Pancreas (tissue), 10 donors: ENCODE measurements at regions not wholly inside any gene's neighbourhood (a gene's known extent, or its start where the extent isn't known, plus 50 kb on each side); places are given as distances from the start of the nearest gene placed in this dataset.

Source experiments
- ATAC-seq, 4 donors: fragments of 200-7000 bp; cut with Tn5 transposase; one replicate each; pipeline versions ENCODE4 v1.8.0 to v1.9.1; 2020; ENCODE audit warnings: mild to moderate bottlenecking in 4 of 4, moderate library complexity in 4 of 4
- DNase-seq, 6 donors: peaks; one replicate each; pipeline ENCODE4 v3.0.0-alpha.2; 2020
- FAIRE-seq: peaks from 2 replicates; lab custom pipeline; 2012; peaks lifted over from hg19 to GRCh38; lab: Jason Lieb, UNC
- H3K27ac ChIP-seq, 4 donors: fragments of 200-600 bp; sonication (generic); 1 replicate in 3 of 4; 2 replicates in 1 of 4; pipeline versions ENCODE4 v1.5.0 to v1.8.0; 2020
- H3K27me3 ChIP-seq, 4 donors: fragments of 200-600 bp; one replicate each; pipeline ENCODE4 v1.8.0; 2021
- H3K36me3 ChIP-seq, 3 donors: fragments of 200-600 bp; sonication (generic) in 1 of 3; one replicate each; pipeline versions ENCODE4 v1.5.0 to v1.8.0; 2020 to 2021
- H3K4me1 ChIP-seq, 3 donors: fragments of 200-600 bp; one replicate each; pipeline ENCODE4 v1.8.0; 2021
- H3K4me3 ChIP-seq, 4 donors: fragments of 200-600 bp; sonication (generic) in 2 of 4; one replicate each; pipeline versions ENCODE4 v1.5.0 to v1.8.0; 2020 to 2021
- H3K9me3 ChIP-seq, 4 donors: fragments of 200-600 bp; one replicate each; pipeline ENCODE4 v1.8.0; 2021
- WGBS, 2 donors: extraction: QIAGEN DNeasy Blood & Tissue Kit; methylation state at CpG; one replicate each; pipeline ENCODE4 v1.1.7; 2013; 5-methylcytosine and 5-hydroxymethylcytosine counted together
- intact Hi-C, 3 donors: fragments of 100-400 bp; cut with DNase I; formaldehyde crosslinking; loops; one replicate each; pipeline versions ENCODE4 v1.11.1 to v1.14.2; 2022
- TF ChIP-seq, protein P1 (sequence below), 4 donors: fragments of 200-600 bp; sonication (generic) in 3 of 4; IDR thresholded peaks; one replicate each; pipeline versions ENCODE4 v1.5.0 to v1.8.0; 2021; ENCODE audit warnings: antibody characterized with exemption in 4 of 4
- donor health status: healthy with polysubstance abuse.
- donor health status: DM: no; HTN: no; CAD: no; lungs with moderate emphysema.
- donor health status: DM: no; HTN: no; CAD: no.
- donor health status: control.
- donor health status: control.
- donor health status: Bipolar disorder and iron deficiency.
- donor health status: DM: yes; HTN: yes; CAD: no.
- donor health status: DM: no; HTN: no; CAD: no.
- donor health status: DM: no; HTN: no; CAD: no.
- donor health status: DM: yes; HTN: yes; CAD: no.

DNA sequence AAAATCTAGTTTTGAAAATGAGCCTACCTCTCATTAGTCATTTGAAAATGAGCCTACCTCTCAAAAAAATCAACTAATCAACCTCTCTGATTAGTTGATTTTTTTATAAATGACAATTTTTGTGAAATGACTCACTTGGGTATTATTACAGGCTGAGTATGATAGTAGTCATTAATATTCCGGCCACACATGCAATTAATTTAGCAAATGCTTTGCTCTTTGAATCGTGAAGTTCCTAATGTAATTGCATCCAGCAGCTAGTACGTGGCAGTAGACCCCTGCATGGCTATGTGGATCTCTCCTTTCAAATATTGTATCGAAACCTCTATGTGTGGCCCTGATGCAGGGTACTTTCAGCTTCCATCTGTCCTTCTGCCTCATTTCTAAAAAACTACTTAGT is 245.9 kb upstream of the PHYHIPL start:
- TF ChIP-seq, protein P1, sequence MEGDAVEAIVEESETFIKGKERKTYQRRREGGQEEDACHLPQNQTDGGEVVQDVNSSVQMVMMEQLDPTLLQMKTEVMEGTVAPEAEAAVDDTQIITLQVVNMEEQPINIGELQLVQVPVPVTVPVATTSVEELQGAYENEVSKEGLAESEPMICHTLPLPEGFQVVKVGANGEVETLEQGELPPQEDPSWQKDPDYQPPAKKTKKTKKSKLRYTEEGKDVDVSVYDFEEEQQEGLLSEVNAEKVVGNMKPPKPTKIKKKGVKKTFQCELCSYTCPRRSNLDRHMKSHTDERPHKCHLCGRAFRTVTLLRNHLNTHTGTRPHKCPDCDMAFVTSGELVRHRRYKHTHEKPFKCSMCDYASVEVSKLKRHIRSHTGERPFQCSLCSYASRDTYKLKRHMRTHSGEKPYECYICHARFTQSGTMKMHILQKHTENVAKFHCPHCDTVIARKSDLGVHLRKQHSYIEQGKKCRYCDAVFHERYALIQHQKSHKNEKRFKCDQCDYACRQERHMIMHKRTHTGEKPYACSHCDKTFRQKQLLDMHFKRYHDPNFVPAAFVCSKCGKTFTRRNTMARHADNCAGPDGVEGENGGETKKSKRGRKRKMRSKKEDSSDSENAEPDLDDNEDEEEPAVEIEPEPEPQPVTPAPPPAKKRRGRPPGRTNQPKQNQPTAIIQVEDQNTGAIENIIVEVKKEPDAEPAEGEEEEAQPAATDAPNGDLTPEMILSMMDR (IDR thresholded peaks at IDR 0.05): no peak
- intact Hi-C loops: no loop called here
- ATAC-seq: no peak
- H3K27me3 ChIP-seq: no peaks in the 10 kb centered on the region
- FAIRE-seq: no peak
- no peaks in the 10 kb centered on the region for H3K4me1 ChIP-seq
- H3K4me3 ChIP-seq: no peak overlapping the region
- no peak for DNase-seq
- no peak overlapping the region for H3K27ac ChIP-seq
- H3K9me3 ChIP-seq: no peaks in the 10 kb centered on the region
- WGBS, 2 donors: 74 to 85% methylated on average over 4 of the region's 4 CpGs
- no peaks in the 10 kb centered on the region for H3K36me3 ChIP-seq

DNA sequence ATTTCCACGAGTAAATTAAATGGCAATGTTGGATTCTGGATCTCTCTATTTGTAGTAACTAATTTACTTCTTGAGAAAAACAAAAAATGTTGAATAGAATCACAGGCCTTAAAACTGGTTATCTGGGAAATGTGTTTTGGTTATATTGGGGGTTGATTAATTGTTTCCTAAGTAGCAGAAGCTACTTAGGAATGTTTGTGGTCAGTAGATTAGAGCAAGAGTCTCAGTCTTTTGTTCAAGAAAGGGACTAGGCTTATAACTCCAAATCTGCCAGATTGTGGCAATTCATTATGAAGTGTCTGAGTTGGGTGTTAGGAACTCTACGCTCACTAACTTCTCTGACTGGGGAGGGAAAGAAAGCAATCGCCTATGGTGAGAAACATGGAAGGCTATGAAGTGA is 244.3 kb upstream of the PHYHIPL start:
- no peak for ATAC-seq
- FAIRE-seq: no peak
- WGBS, 2 donors: 77 to 82% methylated on average over 3 of the region's 3 CpGs
- H3K9me3 ChIP-seq: no peaks in the 10 kb centered on the region
- no peaks in the 10 kb centered on the region for H3K4me1 ChIP-seq
- TF ChIP-seq, protein P1 (IDR thresholded peaks at IDR 0.05): no peak
- no peak overlapping the region for H3K27ac ChIP-seq
- no peak overlapping the region for H3K4me3 ChIP-seq
- intact Hi-C loops: no loop called here
- no peak for DNase-seq
- H3K36me3 ChIP-seq: no peaks in the 10 kb centered on the region
- no peaks in the 10 kb centered on the region for H3K27me3 ChIP-seq

DNA sequence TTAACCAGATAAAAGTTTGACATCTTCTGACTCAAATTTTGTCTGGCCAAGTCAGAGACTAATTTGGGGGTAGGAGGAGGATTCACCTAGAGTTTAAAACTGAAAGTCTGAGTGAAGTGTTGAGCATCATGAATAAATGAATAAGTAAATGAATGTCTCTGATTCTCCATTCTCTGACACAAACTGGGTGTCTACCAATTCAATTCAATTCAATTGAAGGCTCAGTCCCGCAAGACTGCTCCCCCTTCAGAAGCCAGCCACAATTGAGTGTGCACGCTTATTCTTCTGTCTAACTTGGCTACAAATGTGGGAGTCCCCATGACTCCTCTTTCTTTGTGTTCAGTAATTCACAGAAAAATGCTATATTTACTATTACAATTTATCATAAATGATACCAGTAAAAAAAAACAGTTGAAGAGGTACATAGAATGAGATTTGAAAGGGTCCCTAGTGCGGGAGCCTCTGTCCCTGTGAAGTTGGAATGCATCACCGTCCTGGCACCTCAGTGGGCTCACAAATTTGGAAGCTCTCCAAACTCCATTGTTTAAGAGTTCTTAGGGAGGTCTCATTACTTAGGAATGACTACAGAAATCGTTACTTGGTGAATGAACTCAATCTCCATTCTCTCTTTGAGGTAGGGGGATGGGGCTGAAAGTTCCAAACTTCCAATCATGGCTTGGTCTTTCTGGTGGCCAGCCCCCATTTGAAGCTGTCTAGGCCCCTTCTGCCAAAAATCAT is 243.7 kb upstream of the PHYHIPL start:
- H3K27me3 ChIP-seq: no peaks in the 10 kb centered on the region
- no peak overlapping the region for H3K4me3 ChIP-seq
- H3K36me3 ChIP-seq: no peaks in the 10 kb centered on the region
- TF ChIP-seq, protein P1 (IDR thresholded peaks at IDR 0.05): no peak
- intact Hi-C loops: no loop called here
- 81 to 85% methylated on average over 5 of the region's 5 CpGs for WGBS, 2 donors
- H3K9me3 ChIP-seq: no peaks in the 10 kb centered on the region
- no peak overlapping the region for H3K27ac ChIP-seq
- DNase-seq: no peak
- H3K4me1 ChIP-seq: no peaks in the 10 kb centered on the region
- no peak for ATAC-seq
- FAIRE-seq: no peak

DNA sequence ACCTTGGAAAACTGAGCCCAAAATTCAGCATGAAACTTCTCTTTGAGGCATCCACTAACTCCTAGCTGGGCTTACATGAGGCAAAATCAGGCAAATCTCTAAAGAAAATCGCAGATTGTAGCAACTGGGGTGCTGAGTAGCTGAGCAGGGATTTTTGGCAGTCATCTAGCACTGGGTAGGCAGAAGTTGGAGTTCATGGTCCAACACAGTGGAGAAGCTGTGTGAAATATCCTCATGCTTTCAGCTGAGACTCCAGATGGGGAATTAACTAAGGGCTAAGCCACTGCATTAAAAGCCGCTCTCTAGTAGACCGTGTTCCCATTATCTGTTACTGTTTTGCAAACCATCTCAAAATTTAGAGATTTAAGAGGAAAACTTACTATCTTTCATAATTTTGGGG is 240.1 kb upstream of the PHYHIPL start:
- TF ChIP-seq, protein P1 (IDR thresholded peaks at IDR 0.05): no peak
- no peak for FAIRE-seq
- Histone ChIP-seq H3K27ac (no peak overlapping the region), H3K4me3 (no peak overlapping the region), H3K27me3 (no peaks in the 10 kb centered on the region), H3K9me3 (no peaks in the 10 kb centered on the region), H3K4me1 (no peaks in the 10 kb centered on the region), H3K36me3 (no peaks in the 10 kb centered on the region)
- intact Hi-C loops: no loop called here
- DNase-seq: no peak
- 80 to 82% methylated on average over 3 of the region's 3 CpGs for WGBS, 2 donors
- no peak for ATAC-seq

DNA sequence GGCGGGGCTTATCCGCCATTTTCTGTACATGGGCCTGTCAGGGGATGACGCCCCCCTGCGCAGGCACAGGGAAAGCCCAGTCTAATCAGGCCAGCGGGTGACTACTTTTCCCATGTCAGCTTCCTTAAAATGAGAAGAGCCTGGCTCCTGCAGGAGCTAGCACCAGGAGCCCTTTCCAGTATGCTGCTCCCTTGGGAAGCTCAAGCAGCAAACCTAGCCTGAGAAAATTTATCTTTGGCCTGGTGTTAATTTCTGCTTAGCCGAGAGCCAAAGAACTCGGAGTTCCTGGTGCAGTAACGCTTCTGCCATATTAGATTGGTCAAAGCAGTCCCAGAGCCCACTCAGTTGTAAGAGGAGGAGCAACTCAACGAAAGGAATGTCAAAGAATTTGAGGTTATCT is 239.0 kb upstream of the PHYHIPL start:
- Histone ChIP-seq H3K4me1 (no peaks in the 10 kb centered on the region), H3K27me3 (no peaks in the 10 kb centered on the region), H3K27ac (no peak overlapping the region), H3K4me3 (no peak overlapping the region), H3K9me3 (no peaks in the 10 kb centered on the region), H3K36me3 (no peaks in the 10 kb centered on the region)
- 91% methylated on average over 9 of the region's 9 CpGs for WGBS, 2 donors
- TF ChIP-seq, protein P1 (IDR thresholded peaks at IDR 0.05): no peak
- FAIRE-seq (no peak), ATAC-seq (no peak), DNase-seq (no peak)
- intact Hi-C loops: no loop called here
